ENCODE measurements at regions not wholly inside any gene's neighbourhood (a gene's known extent, or its start where the extent isn't known, plus 50 kb on each side); places are given as distances from the start of the nearest gene placed in this dataset.

DNA sequence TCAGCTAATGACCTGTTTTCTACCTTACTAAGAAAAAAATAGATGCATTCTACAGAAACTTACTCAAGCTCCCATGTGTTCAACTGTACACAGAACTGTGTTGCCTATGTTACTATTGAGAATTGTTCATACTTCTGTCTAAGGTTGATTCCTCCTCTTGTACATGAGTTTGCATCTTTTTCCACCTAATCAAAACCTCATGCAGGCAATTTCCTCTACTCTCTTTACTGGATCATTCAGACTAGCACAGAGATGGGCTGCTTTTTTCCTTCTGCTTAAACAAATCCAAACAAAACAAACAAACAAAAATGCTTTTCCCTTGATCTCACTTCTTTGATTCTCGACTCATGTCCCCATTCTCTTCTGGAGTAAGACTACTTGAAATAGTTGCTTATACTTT is 58.8 kb upstream of the PTGFR start:
- no peak for ATAC-seq

DNA sequence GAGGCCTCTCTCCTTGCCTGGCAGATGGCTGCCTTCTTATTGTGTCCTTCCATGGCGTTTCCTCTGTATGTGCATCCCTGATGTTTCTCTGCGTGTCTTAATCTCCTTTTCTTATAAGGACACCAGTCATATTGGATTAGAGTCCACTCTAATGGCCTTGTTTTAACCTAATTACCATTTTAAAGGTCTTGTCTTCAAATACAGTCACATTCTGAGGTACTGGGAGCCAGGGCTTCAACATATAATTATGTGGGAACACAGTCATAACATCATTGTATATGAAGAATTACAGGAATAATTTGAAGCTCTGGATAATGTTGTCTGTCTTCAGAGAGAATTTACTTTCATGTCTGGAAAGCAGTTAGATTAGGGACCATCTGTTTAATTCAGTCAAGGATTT is 56.4 kb upstream of the PTGFR start:
- no peak for ATAC-seq

DNA sequence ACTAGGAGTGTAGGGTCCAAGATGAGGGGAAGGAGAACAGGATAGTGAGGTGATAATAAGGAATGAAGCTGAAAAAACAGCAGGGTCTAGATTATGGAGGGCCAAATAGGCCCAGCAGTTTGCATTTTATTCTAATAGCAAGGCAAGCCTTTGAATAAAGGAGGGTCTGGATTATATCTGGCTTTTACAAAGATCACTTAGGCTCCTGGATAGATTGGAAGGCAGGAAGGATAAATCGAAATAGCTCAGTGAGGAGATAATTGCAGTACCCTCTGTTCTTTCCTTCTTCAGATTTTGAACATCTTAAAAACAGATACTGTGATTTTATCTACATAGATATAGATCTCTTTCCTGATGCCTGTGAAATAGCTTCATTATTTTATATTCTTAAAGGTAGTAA is 53.8 kb upstream of the PTGFR start:
- no peak for ATAC-seq

DNA sequence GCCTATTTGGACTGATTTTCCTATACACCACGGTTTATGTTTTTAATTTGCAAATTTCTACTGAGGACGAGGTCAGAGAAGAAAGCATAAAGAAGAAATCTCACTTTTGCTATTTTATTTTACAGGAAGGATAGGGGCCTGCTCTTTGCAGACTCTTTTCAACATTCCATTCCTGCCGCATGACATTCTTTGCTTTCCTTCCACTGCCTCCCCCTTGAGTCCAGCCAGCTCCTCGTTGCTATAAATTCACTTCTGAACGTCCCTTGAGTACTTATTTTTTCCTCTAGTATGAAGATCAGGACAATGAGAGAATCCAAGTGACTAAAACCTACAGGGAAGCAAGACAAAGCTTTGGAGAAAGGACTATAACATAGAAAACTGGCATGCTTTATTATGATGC is 53.4 kb upstream of the PTGFR start:
- ATAC-seq: no peak

DNA sequence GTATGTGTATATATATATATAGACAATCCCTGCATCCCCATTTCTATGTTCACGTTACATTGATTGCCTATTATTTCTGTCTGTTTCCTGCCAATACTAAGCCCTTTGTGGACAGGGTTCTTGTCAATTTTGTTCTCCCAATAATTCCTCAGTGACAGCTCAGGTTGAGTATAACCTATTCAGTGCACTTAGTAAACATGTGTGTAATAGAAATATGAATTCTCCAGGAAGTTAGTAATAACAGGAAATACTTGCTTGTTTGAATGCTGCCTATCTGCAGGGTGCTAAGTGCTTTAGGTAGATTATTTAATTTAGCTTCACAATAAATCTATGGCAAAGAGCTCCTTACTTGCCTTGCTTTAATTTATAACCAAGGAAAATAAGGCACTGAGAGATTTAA is 52.8 kb upstream of the PTGFR start:
- peak; percentile 85 for ATAC-seq

DNA sequence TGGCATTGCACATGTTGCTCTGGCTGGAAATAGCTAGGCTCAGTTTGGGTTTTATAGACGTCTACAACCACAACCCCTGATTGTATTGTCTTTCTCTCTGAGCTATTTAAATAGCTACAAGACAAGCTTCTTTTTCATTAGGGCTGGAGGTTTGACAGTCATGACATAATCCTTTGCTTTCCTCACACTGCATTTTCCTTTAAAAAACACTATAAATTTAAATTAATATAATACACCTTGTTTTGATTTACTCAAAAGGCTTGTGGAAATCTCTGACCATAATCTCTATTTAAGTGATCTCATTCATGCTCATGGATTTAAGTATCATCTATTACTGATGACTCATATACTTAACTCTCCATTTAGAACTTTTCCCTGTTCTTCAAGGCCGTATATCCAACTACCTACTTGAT is 50.4 kb upstream of the PTGFR start:
- ATAC-seq: peak; percentile 74
